ENCODE measurements at regions not wholly inside any gene's neighbourhood (a gene's known extent, or its start where the extent isn't known, plus 50 kb on each side); places are given as distances from the start of the nearest gene placed in this dataset.
"Not testable (repeated sequence)": the region's sequence is repeated elsewhere in the genome, so short reads cannot be mapped to it uniquely, and the experiment has no call there.

DNA sequence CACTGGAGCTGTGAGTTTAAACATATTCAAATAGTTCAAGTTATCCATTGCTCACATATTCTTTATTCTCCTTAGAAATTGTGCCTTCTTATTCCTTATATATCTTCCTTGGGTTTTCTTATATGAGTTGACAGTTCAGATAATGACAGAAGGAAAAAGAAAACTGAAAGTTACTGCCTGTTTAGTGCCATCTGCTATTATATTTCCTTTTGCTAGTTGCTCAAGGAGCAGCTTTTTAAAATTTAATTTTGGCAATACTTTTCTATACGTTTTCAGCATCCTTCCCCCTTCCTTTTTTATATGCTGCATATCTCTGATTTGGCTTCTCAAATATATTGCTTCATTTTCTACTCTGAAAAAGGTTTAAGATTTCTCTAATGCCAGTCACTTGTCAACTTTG, 903.1 kb upstream of the SPRY2 start:
- DNase-seq (ENCODE audit: low spot score): no peak
- Histone ChIP-seq H4K20me1 (ENCODE audit: insufficient read depth, poor library complexity, severe bottlenecking) (no peaks in the 10 kb centered on the region), H3K4me3 (no peak overlapping the region), H3K9me2 (replicated peaks; ENCODE audit: insufficient read depth) (no peaks in the 10 kb centered on the region), H3K9me3 (ENCODE audit: low read depth) (no peaks in the 10 kb centered on the region), H3K27me3 (no peaks in the 10 kb centered on the region), H3K4me2 (no peak overlapping the region), H3K27ac (no peak overlapping the region), H3K36me3 (replicated peaks; ENCODE audit: insufficient read depth, low read depth) (no peaks in the 10 kb centered on the region), H3K4me1 (ENCODE audit: insufficient read depth) (no peaks in the 10 kb centered on the region), H2AFZ (no peak overlapping the region), H3K79me2 (no peaks in the 10 kb centered on the region)
- TF ChIP-seq, protein P1, sequence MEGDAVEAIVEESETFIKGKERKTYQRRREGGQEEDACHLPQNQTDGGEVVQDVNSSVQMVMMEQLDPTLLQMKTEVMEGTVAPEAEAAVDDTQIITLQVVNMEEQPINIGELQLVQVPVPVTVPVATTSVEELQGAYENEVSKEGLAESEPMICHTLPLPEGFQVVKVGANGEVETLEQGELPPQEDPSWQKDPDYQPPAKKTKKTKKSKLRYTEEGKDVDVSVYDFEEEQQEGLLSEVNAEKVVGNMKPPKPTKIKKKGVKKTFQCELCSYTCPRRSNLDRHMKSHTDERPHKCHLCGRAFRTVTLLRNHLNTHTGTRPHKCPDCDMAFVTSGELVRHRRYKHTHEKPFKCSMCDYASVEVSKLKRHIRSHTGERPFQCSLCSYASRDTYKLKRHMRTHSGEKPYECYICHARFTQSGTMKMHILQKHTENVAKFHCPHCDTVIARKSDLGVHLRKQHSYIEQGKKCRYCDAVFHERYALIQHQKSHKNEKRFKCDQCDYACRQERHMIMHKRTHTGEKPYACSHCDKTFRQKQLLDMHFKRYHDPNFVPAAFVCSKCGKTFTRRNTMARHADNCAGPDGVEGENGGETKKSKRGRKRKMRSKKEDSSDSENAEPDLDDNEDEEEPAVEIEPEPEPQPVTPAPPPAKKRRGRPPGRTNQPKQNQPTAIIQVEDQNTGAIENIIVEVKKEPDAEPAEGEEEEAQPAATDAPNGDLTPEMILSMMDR (IDR thresholded peaks at IDR 0.05; ENCODE audit: poor library complexity): no peak
- TF ChIP-seq EZH2 (IDR thresholded peaks at IDR 0.05; ENCODE audit: borderline replicate concordance) (no peak), EZH2phosphoT487 (IDR thresholded peaks at IDR 0.05; ENCODE audit: low read depth, severe bottlenecking, unreplicated experiment) (no peak)
- 79% methylated on average over 1 of the region's 1 CpG for WGBS (ENCODE audit: low lambda C conversion rate, missing lambda C conversion rate)

DNA sequence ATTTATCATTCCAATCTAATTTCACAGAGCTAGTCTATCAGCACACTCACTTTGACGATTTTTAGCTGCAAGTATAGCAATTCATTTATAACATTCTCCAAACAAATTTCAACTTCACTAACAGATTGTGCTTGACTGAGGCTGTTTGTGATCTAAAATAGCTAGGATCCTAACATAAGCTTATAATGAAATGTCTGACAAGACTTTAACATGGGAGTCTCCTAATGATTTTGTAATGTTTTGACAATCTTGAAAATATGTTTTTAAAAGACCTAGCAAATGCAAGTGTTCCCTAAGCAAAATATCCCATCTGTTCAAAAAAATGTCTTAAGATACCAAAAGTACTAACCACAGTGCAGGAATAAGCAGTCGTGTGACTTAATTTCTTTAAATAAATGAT, 889.5 kb upstream of the SPRY2 start:
- no peaks in the 10 kb centered on the region for H3K9me3 ChIP-seq (ENCODE audit: low read depth)
- H2AFZ ChIP-seq: no peak overlapping the region
- H3K27ac ChIP-seq: no peak overlapping the region
- no peaks in the 10 kb centered on the region for H3K27me3 ChIP-seq
- DNase-seq (ENCODE audit: low spot score): no peak
- no peaks in the 10 kb centered on the region for H4K20me1 ChIP-seq (ENCODE audit: insufficient read depth, poor library complexity, severe bottlenecking)
- no peak overlapping the region for H3K4me3 ChIP-seq
- TF ChIP-seq, protein P1 (IDR thresholded peaks at IDR 0.05; ENCODE audit: poor library complexity): no peak
- TF ChIP-seq EZH2 (IDR thresholded peaks at IDR 0.05; ENCODE audit: borderline replicate concordance) (no peak), EZH2phosphoT487 (IDR thresholded peaks at IDR 0.05; ENCODE audit: low read depth, severe bottlenecking, unreplicated experiment) (no peak)
- no peak overlapping the region for H3K4me2 ChIP-seq
- no peaks in the 10 kb centered on the region for H3K4me1 ChIP-seq (ENCODE audit: insufficient read depth)
- 89% methylated on average over 2 of the region's 2 CpGs for WGBS (ENCODE audit: low lambda C conversion rate, missing lambda C conversion rate)
- no peaks in the 10 kb centered on the region for H3K79me2 ChIP-seq
- H3K9me2 ChIP-seq (replicated peaks; ENCODE audit: insufficient read depth): no peaks in the 10 kb centered on the region
- H3K36me3 ChIP-seq (replicated peaks; ENCODE audit: insufficient read depth, low read depth): no peaks in the 10 kb centered on the region

DNA sequence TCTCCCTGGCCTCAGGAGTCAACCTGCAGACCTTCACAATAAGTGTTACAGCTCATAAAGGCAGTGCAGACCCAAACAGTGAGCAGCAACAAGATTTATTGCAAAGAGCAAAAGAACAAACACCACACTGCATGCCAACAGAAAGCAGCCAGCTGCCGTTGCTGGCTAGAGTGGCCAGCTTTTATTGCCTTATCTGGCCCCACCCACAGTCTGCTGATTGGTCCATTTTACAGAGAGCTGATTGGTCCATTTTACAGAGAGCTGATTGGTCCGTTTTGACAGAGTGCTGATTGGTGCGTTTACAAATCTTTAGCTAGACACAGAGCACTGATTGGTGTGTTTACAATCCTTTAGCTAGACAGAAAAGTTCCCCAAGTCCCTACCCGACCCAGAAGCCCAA, 885.9 kb upstream of the SPRY2 start:
- H3K9me3 ChIP-seq (ENCODE audit: low read depth); H3K36me3 ChIP-seq (replicated peaks; ENCODE audit: insufficient read depth, low read depth); H3K9me2 ChIP-seq (replicated peaks; ENCODE audit: insufficient read depth); H3K4me3 ChIP-seq; H3K27me3 ChIP-seq; H3K27ac ChIP-seq; DNase-seq (ENCODE audit: low spot score); H3K79me2 ChIP-seq; H4K20me1 ChIP-seq (ENCODE audit: insufficient read depth, poor library complexity, severe bottlenecking); H3K4me1 ChIP-seq (ENCODE audit: insufficient read depth); H2AFZ ChIP-seq; H3K4me2 ChIP-seq: not testable (repeated sequence)
- 87% methylated on average over 4 of the region's 4 CpGs for WGBS (ENCODE audit: low lambda C conversion rate, missing lambda C conversion rate)

DNA sequence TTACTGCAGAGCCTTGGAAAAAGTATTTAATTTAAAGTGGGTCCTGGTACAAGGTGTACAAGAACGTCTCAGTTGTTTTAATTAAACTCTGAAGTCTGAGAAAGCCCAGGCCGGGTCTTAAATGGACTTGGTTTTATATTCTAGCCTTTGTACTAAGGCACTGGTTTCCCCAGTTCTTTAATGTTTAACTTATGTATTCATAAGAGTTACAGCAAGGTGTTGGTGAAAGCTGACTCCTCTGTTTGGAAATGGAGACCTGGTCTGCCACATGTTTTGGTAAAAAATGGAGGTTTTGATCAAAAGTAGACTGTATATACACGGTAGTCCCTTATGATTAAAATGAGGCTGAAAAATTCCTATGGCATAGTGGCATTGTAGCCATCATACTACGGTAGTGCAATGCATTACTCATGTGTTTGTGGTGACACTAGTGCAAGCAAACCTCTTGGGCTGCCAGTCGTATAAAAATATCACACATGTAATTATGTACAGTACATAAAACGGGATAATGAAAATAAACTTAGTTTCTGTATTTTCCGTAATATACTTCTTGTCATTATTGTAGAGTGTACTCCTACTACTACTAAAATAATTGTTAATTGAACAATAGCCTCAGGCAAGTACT, 883.4 kb upstream of the SPRY2 start:
- TF ChIP-seq EZH2phosphoT487 (IDR thresholded peaks at IDR 0.05; ENCODE audit: low read depth, severe bottlenecking, unreplicated experiment) (no peak), EZH2 (IDR thresholded peaks at IDR 0.05; ENCODE audit: borderline replicate concordance) (no peak)
- TF ChIP-seq, protein P1 (IDR thresholded peaks at IDR 0.05; ENCODE audit: poor library complexity): no peak
- no peaks in the 10 kb centered on the region for H3K36me3 ChIP-seq (replicated peaks; ENCODE audit: insufficient read depth, low read depth)
- H3K4me1 ChIP-seq (ENCODE audit: insufficient read depth): peaks cover 6% of the 10 kb centered on the region
- 67% methylated on average over 7 of the region's 7 CpGs for WGBS (ENCODE audit: low lambda C conversion rate, missing lambda C conversion rate)
- H3K4me3 ChIP-seq: no peak overlapping the region
- no peaks in the 10 kb centered on the region for H4K20me1 ChIP-seq (ENCODE audit: insufficient read depth, poor library complexity, severe bottlenecking)
- no peaks in the 10 kb centered on the region for H3K79me2 ChIP-seq
- peak; percentile 20 for DNase-seq (ENCODE audit: low spot score)
- no peaks in the 10 kb centered on the region for H3K9me3 ChIP-seq (ENCODE audit: low read depth)
- H3K4me2 ChIP-seq: peak overlapping the region; percentile 15
- no peaks in the 10 kb centered on the region for H3K9me2 ChIP-seq (replicated peaks; ENCODE audit: insufficient read depth)
- peak overlapping the region; percentile 60 for H2AFZ ChIP-seq
- no peaks in the 10 kb centered on the region for H3K27me3 ChIP-seq
- H3K27ac ChIP-seq: peak overlapping the region; percentile 59

Data from hepatocyte (in vitro differentiated cells).